MCF 10A (cell line): ENCODE measurements at regions not wholly inside any gene's neighbourhood (a gene's known extent, or its start where the extent isn't known, plus 50 kb on each side); places are given as distances from the start of the nearest gene placed in this dataset.

ENCODE experiments used
- BruUV-seq: library from RNA; stranded (reverse); fragments of 400-500 nt; replicated peaks from 2 replicates; lab custom pipeline; 2021; lab: Mats Ljungman, UMichigan
- CTCF ChIA-PET: fragments of 300-600 bp; sonication (Branson Sonifier 250); formaldehyde crosslinking; extraction: SDS; loops from one replicate; lab custom pipeline; 2021; ENCODE audit warnings: antibody characterized with exemption, inconsistent platforms; lab: Yijun Ruan, JAX
- POLR2A ChIA-PET: fragments of 300-600, 350-650 bp; sonication (Branson Sonifier 250); formaldehyde crosslinking; extraction: SDS; loops from one replicate; lab custom pipeline; 2020; ENCODE audit warnings: antibody characterized with exemption, inconsistent platforms; lab: Yijun Ruan, JAX
- DNase-seq: peaks from one replicate; pipeline ENCODE4 v3.0.0-alpha.2; 2018; ENCODE audit not compliant: unreplicated experiment
- H3K27ac Mint-ChIP-seq: one replicate; pipeline ENCODE4 v1.8.0; 2022; ENCODE audit warnings: mild to moderate bottlenecking, low read depth, mixed read lengths; ENCODE audit not compliant: unreplicated experiment
- H3K27me3 Mint-ChIP-seq: one replicate; pipeline ENCODE4 v1.8.0; 2022; ENCODE audit warnings: mixed read lengths; ENCODE audit not compliant: insufficient read depth, unreplicated experiment
- H3K36me3 Mint-ChIP-seq: one replicate; pipeline ENCODE4 v1.8.0; 2022; ENCODE audit warnings: mild to moderate bottlenecking, moderate library complexity, mixed read lengths; ENCODE audit not compliant: insufficient read depth, unreplicated experiment
- H3K4me1 Mint-ChIP-seq: one replicate; pipeline ENCODE4 v1.8.0; 2022; ENCODE audit warnings: mixed read lengths; ENCODE audit not compliant: insufficient read depth, unreplicated experiment
- H3K4me3 Mint-ChIP-seq: one replicate; pipeline ENCODE4 v1.8.0; 2022; ENCODE audit warnings: mild to moderate bottlenecking, moderate library complexity, mixed read lengths; ENCODE audit not compliant: unreplicated experiment
- H3K9me3 Mint-ChIP-seq: one replicate; pipeline ENCODE4 v1.8.0; 2022; ENCODE audit warnings: mixed read lengths; ENCODE audit not compliant: unreplicated experiment
- intact Hi-C: fragments of 100-400 bp; cut with micrococcal nuclease; formaldehyde crosslinking; loops from 2 replicates; pipeline ENCODE4 v1.14.1; 2022
- TF ChIP-seq, protein P1 (sequence below): fragments of 200-600 bp; IDR thresholded peaks from one replicate; pipeline ENCODE4 v1.8.0; 2022; ENCODE audit warnings: antibody characterized with exemption, mild to moderate bottlenecking; ENCODE audit not compliant: unreplicated experiment

DNA sequence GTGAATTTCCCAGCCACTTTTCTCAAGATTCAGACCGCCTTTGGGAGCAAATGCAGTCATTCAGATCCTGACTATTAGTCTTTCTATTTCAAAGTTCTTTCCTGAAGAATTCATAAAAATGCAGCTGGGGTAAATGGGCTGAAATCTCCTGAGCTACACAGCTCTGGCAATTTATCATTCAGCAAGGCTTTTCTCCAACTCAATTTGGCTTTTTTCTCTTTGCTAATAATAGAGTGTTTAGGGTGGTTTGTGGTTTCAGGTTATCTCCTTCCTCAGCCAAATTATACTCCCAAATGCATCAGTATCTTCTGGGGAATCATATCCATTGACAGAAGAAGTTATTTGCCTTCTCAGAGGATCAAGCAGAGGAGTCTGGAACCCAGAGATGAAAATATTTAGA, 282.4 kb upstream of the SLC14A2 start:
- Mint-ChIP-seq H3K9me3 (no peaks in the 10 kb centered on the region), H3K36me3 (no peaks in the 10 kb centered on the region), H3K27ac (no peak overlapping the region), H3K27me3 (no peaks in the 10 kb centered on the region), H3K4me3 (no peak overlapping the region), H3K4me1 (peaks cover 12% of the 10 kb centered on the region)
- TF ChIP-seq, protein P1, sequence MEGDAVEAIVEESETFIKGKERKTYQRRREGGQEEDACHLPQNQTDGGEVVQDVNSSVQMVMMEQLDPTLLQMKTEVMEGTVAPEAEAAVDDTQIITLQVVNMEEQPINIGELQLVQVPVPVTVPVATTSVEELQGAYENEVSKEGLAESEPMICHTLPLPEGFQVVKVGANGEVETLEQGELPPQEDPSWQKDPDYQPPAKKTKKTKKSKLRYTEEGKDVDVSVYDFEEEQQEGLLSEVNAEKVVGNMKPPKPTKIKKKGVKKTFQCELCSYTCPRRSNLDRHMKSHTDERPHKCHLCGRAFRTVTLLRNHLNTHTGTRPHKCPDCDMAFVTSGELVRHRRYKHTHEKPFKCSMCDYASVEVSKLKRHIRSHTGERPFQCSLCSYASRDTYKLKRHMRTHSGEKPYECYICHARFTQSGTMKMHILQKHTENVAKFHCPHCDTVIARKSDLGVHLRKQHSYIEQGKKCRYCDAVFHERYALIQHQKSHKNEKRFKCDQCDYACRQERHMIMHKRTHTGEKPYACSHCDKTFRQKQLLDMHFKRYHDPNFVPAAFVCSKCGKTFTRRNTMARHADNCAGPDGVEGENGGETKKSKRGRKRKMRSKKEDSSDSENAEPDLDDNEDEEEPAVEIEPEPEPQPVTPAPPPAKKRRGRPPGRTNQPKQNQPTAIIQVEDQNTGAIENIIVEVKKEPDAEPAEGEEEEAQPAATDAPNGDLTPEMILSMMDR, result no peak
- POLR2A ChIA-PET, result no interaction called here
- no peak for DNase-seq
- intact Hi-C loops, result no loop called here
- CTCF ChIA-PET, result interaction anchor here (0.6 kb wide), 1 partner anchor 246 kb away, joined by 4 read pairs; no protein-coding TSS in a partner anchor
- BruUV-seq, result no TSS peak

DNA sequence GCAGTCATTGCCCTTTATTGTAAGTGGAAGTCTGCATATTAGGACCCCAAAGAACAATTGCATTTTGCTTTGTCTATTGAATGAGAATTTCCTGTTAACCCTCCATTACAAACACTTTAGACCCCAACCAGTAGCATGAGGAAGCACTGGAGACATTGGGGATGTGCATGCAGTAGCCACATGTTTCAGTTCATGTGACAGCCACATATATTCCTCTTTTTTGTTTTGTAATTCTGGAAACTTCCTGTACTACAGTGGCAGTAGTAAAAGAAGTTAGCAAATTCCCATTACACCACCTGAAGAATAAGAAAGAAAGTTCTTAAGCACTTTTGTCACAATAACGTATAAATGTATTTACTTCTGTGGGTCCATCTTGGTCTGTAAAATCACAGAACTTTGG, 281.1 kb upstream of the SLC14A2 start:
- H3K27me3 Mint-ChIP-seq, result no peaks in the 10 kb centered on the region
- intact Hi-C loops, result no loop called here
- ChIA-PET POLR2A (no interaction called here), CTCF (no interaction called here)
- BruUV-seq, result no TSS peak
- DNase-seq, result no peak
- no peaks in the 10 kb centered on the region for H3K9me3 Mint-ChIP-seq
- no peaks in the 10 kb centered on the region for H3K36me3 Mint-ChIP-seq
- peaks cover 12% of the 10 kb centered on the region for H3K4me1 Mint-ChIP-seq
- H3K27ac Mint-ChIP-seq, result no peak overlapping the region
- H3K4me3 Mint-ChIP-seq, result no peak overlapping the region
- TF ChIP-seq, protein P1, result no peak

- no peaks in the 10 kb centered on the region for H3K9me3 Mint-ChIP-seq
- ChIA-PET POLR2A (interaction anchor here (0.8 to 2.0 kb wide), 2 partner anchors 63 to 231 kb away, joined by 3 to 6 read pairs; no protein-coding TSS in a partner anchor), CTCF (no interaction called here)
- intact Hi-C loops, result no loop called here
- peak; percentile 78 for DNase-seq
- no peaks in the 10 kb centered on the region for H3K27me3 Mint-ChIP-seq
- H3K4me1 Mint-ChIP-seq, result peaks cover 23% of the 10 kb centered on the region
- H3K4me3 Mint-ChIP-seq, result peak overlapping the region; percentile 2
- H3K36me3 Mint-ChIP-seq, result no peaks in the 10 kb centered on the region
- H3K27ac Mint-ChIP-seq, result no peak overlapping the region
- TF ChIP-seq, protein P1, result no peak
- no TSS peak for BruUV-seq
Observed at GRCh38 chr18:45335282-45336043, 279.8 kb upstream of the SLC14A2 start.

DNA sequence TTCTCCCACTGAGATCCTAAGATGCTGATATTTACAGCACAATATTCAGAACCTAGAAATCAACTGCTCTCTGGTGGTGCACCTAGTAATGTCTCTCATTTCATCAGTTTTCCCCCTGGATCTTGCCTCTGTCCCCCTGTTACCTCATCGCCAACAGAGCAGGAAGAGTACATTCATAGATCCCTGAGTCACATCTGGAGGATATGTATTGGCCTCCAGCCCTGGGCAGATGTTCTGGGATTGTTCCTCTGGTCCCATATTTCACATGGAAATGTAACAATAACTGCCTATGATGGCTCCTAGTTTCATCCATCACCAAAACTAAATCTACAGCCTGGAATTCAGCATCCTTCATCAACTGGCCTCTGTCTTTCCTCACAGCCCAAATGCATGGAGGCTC, 278.8 kb upstream of the SLC14A2 start:
- TF ChIP-seq, protein P1, result no peak
- H3K9me3 Mint-ChIP-seq, result no peaks in the 10 kb centered on the region
- DNase-seq, result no peak
- ChIA-PET POLR2A (interaction anchor here (0.6 to 2.0 kb wide), 3 partner anchors 41 to 230 kb away, joined by 3 to 6 read pairs (median 3); no protein-coding TSS in a partner anchor), CTCF (interaction anchor here (0.7 kb wide), 1 partner anchor 229 kb away, joined by 3 read pairs; no protein-coding TSS in a partner anchor)
- H3K27ac Mint-ChIP-seq, result no peak overlapping the region
- no peaks in the 10 kb centered on the region for H3K36me3 Mint-ChIP-seq
- BruUV-seq, result no TSS peak
- no peak overlapping the region for H3K4me3 Mint-ChIP-seq
- H3K4me1 Mint-ChIP-seq, result peaks cover 23% of the 10 kb centered on the region
- intact Hi-C loops, result no loop called here
- H3K27me3 Mint-ChIP-seq, result no peaks in the 10 kb centered on the region
